Nephron (organoid): ENCODE measurements at regions not wholly inside any gene's neighbourhood (a gene's known extent, or its start where the extent isn't known, plus 50 kb on each side); places are given as distances from the start of the nearest gene placed in this dataset.

ENCODE experiments used
- H3K27ac Mint-ChIP-seq, 3 experiments: 2 replicates each; pipeline ENCODE4 v1.8.0; 2020; ENCODE audit warnings: mixed read lengths in 3 of 3, mild to moderate bottlenecking in 2 of 3, moderate library complexity in 1 of 3
- H3K27me3 Mint-ChIP-seq: 2 replicates; pipeline ENCODE4 v1.8.0; 2021; ENCODE audit warnings: low read depth, mild to moderate bottlenecking, moderate library complexity, mixed read lengths
- H3K36me3 Mint-ChIP-seq: 2 replicates; pipeline ENCODE4 v1.8.0; 2020; ENCODE audit warnings: low read depth, mixed read lengths
- H3K4me1 Mint-ChIP-seq: 2 replicates; pipeline ENCODE4 v1.8.0; 2020; ENCODE audit warnings: mixed read lengths
- H3K4me3 Mint-ChIP-seq, 3 experiments: 2 replicates each; pipeline ENCODE4 v1.8.0; 2020; ENCODE audit warnings: mild to moderate bottlenecking in 3 of 3, mixed read lengths in 3 of 3, moderate library complexity in 2 of 3
- H3K9me3 Mint-ChIP-seq: 2 replicates; pipeline ENCODE4 v1.8.0; 2020; ENCODE audit warnings: mixed read lengths
- CTCF ChIP-seq, 3 experiments: fragments of 200-600 bp; sonication (generic); IDR thresholded peaks; one replicate each; pipeline ENCODE4 v1.5.0; 2021; ENCODE audit warnings: antibody characterized with exemption in 3 of 3; ENCODE audit not compliant: unreplicated experiment in 3 of 3

- Mint-ChIP-seq H3K4me1 (no peaks in the 10 kb centered on the region), H3K27me3 (peaks cover 4% of the 10 kb centered on the region), H3K27ac (no peak overlapping the region), H3K9me3 (peaks cover 27% of the 10 kb centered on the region), H3K36me3 (no peaks in the 10 kb centered on the region), H3K4me3 (no peak overlapping the region)
- no peak for TF ChIP-seq CTCF (IDR thresholded peaks at IDR 0.05; ENCODE audit: unreplicated experiment in 3 of 3)
Measured at GRCh38 chr14:65901595-65901994, 489.1 kb downstream of the FUT8 start.

- Mint-ChIP-seq H3K4me1 (peaks cover 6% of the 10 kb centered on the region), H3K27ac (no peak overlapping the region), H3K4me3 (no peak overlapping the region), H3K36me3 (no peaks in the 10 kb centered on the region), H3K27me3 (peaks cover 8% of the 10 kb centered on the region), H3K9me3 (peaks cover 16% of the 10 kb centered on the region)
- no peak for TF ChIP-seq CTCF (IDR thresholded peaks at IDR 0.05; ENCODE audit: unreplicated experiment in 3 of 3)
Measured at GRCh38 chr14:65904988-65905387, 492.5 kb downstream of the FUT8 start.

- Mint-ChIP-seq H3K9me3 (peaks cover 6% of the 10 kb centered on the region), H3K4me1 (peaks cover 6% of the 10 kb centered on the region), H3K4me3 (no peak overlapping the region), H3K27ac (no peak overlapping the region), H3K36me3 (no peaks in the 10 kb centered on the region), H3K27me3 (peaks cover 4% of the 10 kb centered on the region)
- no peak for TF ChIP-seq CTCF (IDR thresholded peaks at IDR 0.05; ENCODE audit: unreplicated experiment in 3 of 3)
Measured at GRCh38 chr14:65906344-65906743, 493.8 kb downstream of the FUT8 start.

GRCh38 chr14:65906948-65907347, 494.4 kb downstream of the FUT8 start:
- H3K27me3 Mint-ChIP-seq, result peaks cover 8% of the 10 kb centered on the region
- no peaks in the 10 kb centered on the region for H3K36me3 Mint-ChIP-seq
- H3K27ac Mint-ChIP-seq, result no peak overlapping the region
- H3K4me1 Mint-ChIP-seq, result peaks cover 6% of the 10 kb centered on the region
- H3K4me3 Mint-ChIP-seq, result no peak overlapping the region
- no peak for TF ChIP-seq CTCF (IDR thresholded peaks at IDR 0.05; ENCODE audit: unreplicated experiment in 3 of 3)
- peaks cover 3% of the 10 kb centered on the region for H3K9me3 Mint-ChIP-seq

- Mint-ChIP-seq H3K36me3 (no peaks in the 10 kb centered on the region), H3K4me3 (no peak overlapping the region), H3K4me1 (peaks cover 6% of the 10 kb centered on the region), H3K27me3 (peaks cover 8% of the 10 kb centered on the region), H3K27ac (no peak overlapping the region), H3K9me3 (no peaks in the 10 kb centered on the region)
- TF ChIP-seq CTCF (IDR thresholded peaks at IDR 0.05; ENCODE audit: unreplicated experiment in 3 of 3), result no peak
Measured at GRCh38 chr14:65910108-65910786, 497.7 kb downstream of the FUT8 start.

GRCh38 chr14:65915125-65915524, 502.6 kb downstream of the FUT8 start:
- H3K4me1 Mint-ChIP-seq, result no peaks in the 10 kb centered on the region
- no peak overlapping the region for H3K27ac Mint-ChIP-seq
- no peaks in the 10 kb centered on the region for H3K9me3 Mint-ChIP-seq
- peaks cover 8% of the 10 kb centered on the region for H3K27me3 Mint-ChIP-seq
- TF ChIP-seq CTCF (IDR thresholded peaks at IDR 0.05; ENCODE audit: unreplicated experiment in 3 of 3), result no peak
- H3K36me3 Mint-ChIP-seq, result no peaks in the 10 kb centered on the region
- H3K4me3 Mint-ChIP-seq, result no peak overlapping the region
